ENCODE measurements at regions not wholly inside any gene's neighbourhood (a gene's known extent, or its start where the extent isn't known, plus 50 kb on each side); places are given as distances from the start of the nearest gene placed in this dataset.
"Not testable (repeated sequence)": the region's sequence is repeated elsewhere in the genome, so short reads cannot be mapped to it uniquely, and the experiment has no call there.

DNA sequence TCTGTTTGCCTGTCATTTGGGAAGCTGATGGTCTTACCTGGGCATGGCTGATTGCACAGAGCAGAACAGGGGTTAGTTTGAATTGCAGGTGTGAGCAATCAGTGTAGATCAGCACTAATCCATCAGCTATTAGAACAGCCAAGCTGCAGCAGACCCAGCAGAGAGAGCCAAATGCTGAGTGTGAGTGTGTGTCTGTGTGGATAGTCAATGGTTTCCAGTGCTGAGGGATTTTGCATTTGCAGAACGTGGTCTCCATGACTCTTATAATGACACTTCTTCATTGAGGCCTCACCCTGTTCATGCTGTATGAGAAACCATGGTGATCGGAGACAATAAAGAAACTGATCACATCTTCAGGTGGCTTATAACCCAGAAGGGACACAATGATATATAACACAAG, 312.1 kb downstream of the SOX2 start:
- CTCF ChIA-PET: no interaction called here
- Histone ChIP-seq H3K9me3 (ENCODE audit: control insufficient read depth, insufficient read depth, low read length) (peaks cover 17% of the 10 kb centered on the region), H3K27me3 (ENCODE audit: control insufficient read depth, insufficient read depth, low read length) (no peaks in the 10 kb centered on the region), H3K4me3 (ENCODE audit: low read depth, low read length) (no peak overlapping the region), H3K27ac (ENCODE audit: low read depth, low read length) (no peak overlapping the region)
- TF ChIP-seq, protein P1, sequence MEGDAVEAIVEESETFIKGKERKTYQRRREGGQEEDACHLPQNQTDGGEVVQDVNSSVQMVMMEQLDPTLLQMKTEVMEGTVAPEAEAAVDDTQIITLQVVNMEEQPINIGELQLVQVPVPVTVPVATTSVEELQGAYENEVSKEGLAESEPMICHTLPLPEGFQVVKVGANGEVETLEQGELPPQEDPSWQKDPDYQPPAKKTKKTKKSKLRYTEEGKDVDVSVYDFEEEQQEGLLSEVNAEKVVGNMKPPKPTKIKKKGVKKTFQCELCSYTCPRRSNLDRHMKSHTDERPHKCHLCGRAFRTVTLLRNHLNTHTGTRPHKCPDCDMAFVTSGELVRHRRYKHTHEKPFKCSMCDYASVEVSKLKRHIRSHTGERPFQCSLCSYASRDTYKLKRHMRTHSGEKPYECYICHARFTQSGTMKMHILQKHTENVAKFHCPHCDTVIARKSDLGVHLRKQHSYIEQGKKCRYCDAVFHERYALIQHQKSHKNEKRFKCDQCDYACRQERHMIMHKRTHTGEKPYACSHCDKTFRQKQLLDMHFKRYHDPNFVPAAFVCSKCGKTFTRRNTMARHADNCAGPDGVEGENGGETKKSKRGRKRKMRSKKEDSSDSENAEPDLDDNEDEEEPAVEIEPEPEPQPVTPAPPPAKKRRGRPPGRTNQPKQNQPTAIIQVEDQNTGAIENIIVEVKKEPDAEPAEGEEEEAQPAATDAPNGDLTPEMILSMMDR (IDR thresholded peaks at IDR 0.05; ENCODE audit: low read depth, low read length): no peak
- POLR2A ChIA-PET: no interaction called here
- no peak for DNase-seq (ENCODE audit: low read depth, low spot score)

DNA sequence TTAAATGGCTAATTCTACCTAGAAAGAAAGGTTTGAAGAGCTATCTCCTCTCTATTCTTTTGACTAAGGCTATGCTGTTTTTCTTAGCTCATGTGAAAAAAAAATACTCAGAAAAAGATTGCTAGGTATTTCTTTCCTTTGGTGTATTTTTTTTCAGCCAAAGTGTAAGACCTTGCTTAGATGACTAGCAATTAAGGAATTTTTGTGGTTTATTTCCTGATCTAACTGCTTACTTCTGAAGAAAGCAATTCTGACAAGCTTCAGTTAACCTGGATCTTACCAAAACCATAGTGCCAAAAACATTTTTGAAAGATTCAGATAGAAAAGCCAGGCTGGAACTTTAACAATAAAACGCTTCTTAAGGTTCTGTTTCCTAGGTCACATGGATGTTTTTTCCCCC, 315.6 kb downstream of the SOX2 start:
- H3K4me3 ChIP-seq (ENCODE audit: low read depth, low read length): no peak overlapping the region
- no peak for DNase-seq (ENCODE audit: low read depth, low spot score)
- POLR2A ChIA-PET: no interaction called here
- no peaks in the 10 kb centered on the region for H3K27me3 ChIP-seq (ENCODE audit: control insufficient read depth, insufficient read depth, low read length)
- no peak overlapping the region for H3K27ac ChIP-seq (ENCODE audit: low read depth, low read length)
- peaks cover 10% of the 10 kb centered on the region for H3K9me3 ChIP-seq (ENCODE audit: control insufficient read depth, insufficient read depth, low read length)
- TF ChIP-seq, protein P1 (IDR thresholded peaks at IDR 0.05; ENCODE audit: low read depth, low read length): no peak
- CTCF ChIA-PET: no interaction called here

GRCh38 chr3:182028081-182028480, 316.4 kb downstream of the SOX2 start:
- Histone ChIP-seq H3K9me3 (ENCODE audit: control insufficient read depth, insufficient read depth, low read length) (peaks cover 10% of the 10 kb centered on the region), H3K27ac (ENCODE audit: low read depth, low read length) (no peak overlapping the region), H3K27me3 (ENCODE audit: control insufficient read depth, insufficient read depth, low read length) (no peaks in the 10 kb centered on the region), H3K4me3 (ENCODE audit: low read depth, low read length) (no peak overlapping the region)
- no peak for DNase-seq (ENCODE audit: low read depth, low spot score)
- POLR2A ChIA-PET: no interaction called here
- CTCF ChIA-PET: interaction anchor here (0.5 kb wide), 1 partner anchor 191 kb away, joined by 6 read pairs; no protein-coding TSS in a partner anchor
- TF ChIP-seq, protein P1 (IDR thresholded peaks at IDR 0.05; ENCODE audit: low read depth, low read length): no peak

GRCh38 chr3:182034231-182034630, 322.5 kb downstream of the SOX2 start:
- H3K27ac ChIP-seq (ENCODE audit: low read depth, low read length); DNase-seq (ENCODE audit: low read depth, low spot score); H3K27me3 ChIP-seq (ENCODE audit: control insufficient read depth, insufficient read depth, low read length); H3K9me3 ChIP-seq (ENCODE audit: control insufficient read depth, insufficient read depth, low read length); CTCF ChIA-PET; POLR2A ChIA-PET; H3K4me3 ChIP-seq (ENCODE audit: low read depth, low read length): not testable (repeated sequence)

DNA sequence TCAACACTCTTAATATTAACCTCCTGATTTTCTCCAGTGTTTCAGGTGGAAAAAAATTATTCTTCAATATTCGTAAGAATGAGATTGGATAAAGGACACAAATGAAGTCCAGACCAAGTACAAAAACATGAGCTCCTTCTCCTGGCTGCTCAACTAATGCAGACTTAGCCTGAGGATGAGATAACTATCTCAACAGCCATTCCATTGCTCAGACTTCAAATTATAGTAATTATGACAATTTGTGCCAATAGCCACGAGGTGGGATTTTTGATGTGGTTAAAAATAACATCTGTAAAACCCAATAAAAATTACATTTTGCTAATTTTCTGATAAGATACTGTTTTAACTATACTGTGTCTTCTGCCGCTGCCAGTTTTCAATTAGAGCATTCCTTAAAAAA, 323.6 kb downstream of the SOX2 start:
- Histone ChIP-seq H3K27me3 (ENCODE audit: control insufficient read depth, insufficient read depth, low read length) (no peaks in the 10 kb centered on the region), H3K4me3 (ENCODE audit: low read depth, low read length) (no peak overlapping the region), H3K27ac (ENCODE audit: low read depth, low read length) (no peak overlapping the region), H3K9me3 (ENCODE audit: control insufficient read depth, insufficient read depth, low read length) (peaks cover 6% of the 10 kb centered on the region)
- TF ChIP-seq, protein P1 (IDR thresholded peaks at IDR 0.05; ENCODE audit: low read depth, low read length): no peak
- ChIA-PET POLR2A (no interaction called here), CTCF (no interaction called here)
- no peak for DNase-seq (ENCODE audit: low read depth, low spot score)

- CTCF ChIA-PET: no interaction called here
- Histone ChIP-seq H3K27me3 (ENCODE audit: control insufficient read depth, insufficient read depth, low read length) (no peaks in the 10 kb centered on the region), H3K27ac (ENCODE audit: low read depth, low read length) (no peak overlapping the region)
Observed at GRCh38 chr3:182036382-182036781, 324.7 kb downstream of the SOX2 start.

More at GRCh38 chr3:182036382-182036781, 324.7 kb downstream of the SOX2 start:
- DNase-seq (ENCODE audit: low read depth, low spot score): no peak
- TF ChIP-seq, protein P1 (IDR thresholded peaks at IDR 0.05; ENCODE audit: low read depth, low read length): no peak
- Histone ChIP-seq H3K4me3 (ENCODE audit: low read depth, low read length) (no peak overlapping the region), H3K9me3 (ENCODE audit: control insufficient read depth, insufficient read depth, low read length) (peaks cover 6% of the 10 kb centered on the region)
- POLR2A ChIA-PET: no interaction called here
